ENCODE measurements at regions not wholly inside any gene's neighbourhood (a gene's known extent, or its start where the extent isn't known, plus 50 kb on each side); places are given as distances from the start of the nearest gene placed in this dataset.

GRCh38 chr1:55374801-55375616 lies 159.8 kb upstream of the USP24 start:
- DNase-seq = no peak

GRCh38 chr1:55374216-55374615 lies 159.1 kb upstream of the USP24 start:
- no peak for DNase-seq

GRCh38 chr1:55369474-55369873 lies 154.3 kb upstream of the USP24 start:
- no peak for DNase-seq

GRCh38 chr1:55368698-55369097 lies 153.5 kb upstream of the USP24 start:
- no peak for DNase-seq

- DNase-seq = no peak
Measured at GRCh38 chr1:55367273-55367672, 152.1 kb upstream of the USP24 start.

- no peak for DNase-seq
Measured at GRCh38 chr1:55364216-55364615, 149.1 kb upstream of the USP24 start.

GRCh38 chr1:55363268-55363667 lies 148.1 kb upstream of the USP24 start:
- DNase-seq = peak; percentile 28

GRCh38 chr1:55362558-55362957 lies 147.4 kb upstream of the USP24 start:
- DNase-seq = no peak

- no peak for DNase-seq
Measured at GRCh38 chr1:55359611-55360010, 144.4 kb upstream of the USP24 start.

- no peak for DNase-seq
Measured at GRCh38 chr1:55358581-55358980, 143.4 kb upstream of the USP24 start.

GRCh38 chr1:55355549-55355948 lies 140.4 kb upstream of the USP24 start:
- no peak for DNase-seq

GRCh38 chr1:55353707-55354620 lies 138.8 kb upstream of the USP24 start:
- no peak for DNase-seq

GRCh38 chr1:55352811-55353180 lies 137.6 kb upstream of the USP24 start:
- DNase-seq = no peak

- no peak for DNase-seq
Measured at GRCh38 chr1:55352080-55352810, 137.1 kb upstream of the USP24 start.

- no peak for DNase-seq
Measured at GRCh38 chr1:55348356-55348755, 133.2 kb upstream of the USP24 start.

GRCh38 chr1:55347866-55348265 lies 132.7 kb upstream of the USP24 start:
- no peak for DNase-seq

- DNase-seq = no peak
Measured at GRCh38 chr1:55347041-55347440, 131.9 kb upstream of the USP24 start.

- no peak for DNase-seq
Measured at GRCh38 chr1:55346586-55346985, 131.4 kb upstream of the USP24 start.

- no peak for DNase-seq
Measured at GRCh38 chr1:55339681-55340080, 124.5 kb upstream of the USP24 start.

GRCh38 chr1:55338448-55338820 lies 123.3 kb upstream of the USP24 start:
- DNase-seq = no peak

- DNase-seq = no peak
Measured at GRCh38 chr1:55337801-55338447, 122.8 kb upstream of the USP24 start.

- DNase-seq = no peak
Measured at GRCh38 chr1:55334797-55335196, 119.6 kb upstream of the USP24 start.

GRCh38 chr1:55334160-55334559 lies 119.0 kb upstream of the USP24 start:
- no peak for DNase-seq
